LNCAP (cell line): ENCODE measurements at regions not wholly inside any gene's neighbourhood (a gene's known extent, or its start where the extent isn't known, plus 50 kb on each side); places are given as distances from the start of the nearest gene placed in this dataset.

ENCODE experiments used
- CTCF ChIP-seq: fragments of 450-650 bp; IDR thresholded peaks from 2 replicates; pipeline ENCODE4 v1.5.1; 2017; ENCODE audit warnings: mild to moderate bottlenecking

GRCh38 chr1:38125837-38126520 lies 79.4 kb upstream of the POU3F1 start:
- no peak for TF ChIP-seq CTCF

- TF ChIP-seq CTCF = no peak
These were observed 78.4 kb upstream of the POU3F1 start for GRCh38 chr1:38125016-38125415.

GRCh38 chr1:38123356-38124135 lies 77.0 kb upstream of the POU3F1 start:
- TF ChIP-seq CTCF = no peak

GRCh38 chr1:38121231-38121680 lies 74.7 kb upstream of the POU3F1 start:
- no peak for TF ChIP-seq CTCF

GRCh38 chr1:38120552-38121230 lies 74.1 kb upstream of the POU3F1 start:
- no peak for TF ChIP-seq CTCF

GRCh38 chr1:38118976-38119375 lies 72.4 kb upstream of the POU3F1 start:
- no peak for TF ChIP-seq CTCF

GRCh38 chr1:38117444-38117887 lies 70.9 kb upstream of the POU3F1 start:
- TF ChIP-seq CTCF = no peak
